H1 (cell line): ENCODE measurements at regions not wholly inside any gene's neighbourhood (a gene's known extent, or its start where the extent isn't known, plus 50 kb on each side); places are given as distances from the start of the nearest gene placed in this dataset.

ENCODE experiments used
- CTCF ChIA-PET: fragments of 300-600 bp; sonication (Branson Sonifier 250); formaldehyde crosslinking; loops from one replicate; lab custom pipeline; 2021; ENCODE audit not compliant: partially characterized antibody; lab: Charles Lee
- POLR2A ChIA-PET: fragments of 300-600 bp; sonication (Branson Sonifier 250); formaldehyde crosslinking; loops from one replicate; lab custom pipeline; 2021; ENCODE audit warnings: inconsistent platforms; ENCODE audit not compliant: partially characterized antibody; lab: Charles Lee
- DNase-seq, 2 experiments: peaks; one replicate each; pipeline versions ENCODE4 v3.0.0 to v3.0.0-alpha.2; 2010 to 2022; ENCODE audit warnings: low spot score in 2 of 2, low read depth in 1 of 2, mixed read lengths in 1 of 2
- FAIRE-seq: peaks from 2 replicates; lab custom pipeline; 2011; peaks lifted over from hg19 to GRCh38; lab: Jason Lieb, UNC
- H2AFZ ChIP-seq: 2 replicates; pipeline ENCODE4 v1.8.1; 2012; ENCODE audit warnings: low read length, inconsistent platforms
- H2AK5ac ChIP-seq: 2 replicates; pipeline ENCODE4 v1.6.1; 2013; ENCODE audit warnings: low read depth, low read length
- H2BK120ac ChIP-seq: replicated peaks from 2 replicates; pipeline ENCODE3; 2013; ENCODE audit warnings: low read depth, low read length, inconsistent platforms
- H2BK12ac ChIP-seq: 2 replicates; pipeline ENCODE4 v1.6.1; 2013; ENCODE audit warnings: low read depth, low read length
- H2BK15ac ChIP-seq: 2 replicates; pipeline ENCODE4 v1.6.1; 2013; ENCODE audit warnings: low read length
- H2BK20ac ChIP-seq: 2 replicates; pipeline ENCODE4 v1.6.1; 2013; ENCODE audit warnings: low read length
- H2BK5ac ChIP-seq: 2 replicates; pipeline ENCODE4 v1.6.1; 2013; ENCODE audit warnings: low read depth, low read length
- H3K14ac ChIP-seq: 2 replicates; pipeline ENCODE4 v1.6.1; 2013; ENCODE audit warnings: inconsistent platforms; ENCODE audit not compliant: insufficient read length
- H3K18ac ChIP-seq: 2 replicates; pipeline ENCODE4 v1.6.1; 2013; ENCODE audit warnings: low read length; ENCODE audit errors: extremely low read depth
- H3K23ac ChIP-seq: 2 replicates; pipeline ENCODE4 v1.6.1; 2013; ENCODE audit warnings: inconsistent platforms; ENCODE audit not compliant: insufficient read length
- H3K23me2 ChIP-seq: 2 replicates; pipeline ENCODE4 v1.6.1; 2013; ENCODE audit warnings: low read depth, low read length
- H3K27ac ChIP-seq: 2 replicates; pipeline ENCODE4 v1.6.1; 2011; ENCODE audit warnings: low read depth, low read length, inconsistent platforms
- H3K27me3 ChIP-seq, 4 experiments: replicated peaks in 1 of 4; 1 replicate in 1 of 4; 2 replicates in 3 of 4; pipeline versions ENCODE4 v1.6.1 to v1.8.1; 2011 to 2013; ENCODE audit warnings: low read length in 3 of 4, mild to moderate bottlenecking in 3 of 4, inconsistent platforms in 2 of 4, mixed read lengths in 2 of 4, moderate library complexity in 1 of 4; ENCODE audit not compliant: control insufficient read depth in 3 of 4, insufficient read depth in 3 of 4; ENCODE audit errors: extremely low read depth in 1 of 4
- H3K36me3 ChIP-seq, 4 experiments: 2 replicates each; pipeline versions ENCODE4 v1.6.1 to v1.8.1; 2011 to 2013; ENCODE audit warnings: mild to moderate bottlenecking in 4 of 4, low read length in 3 of 4, moderate library complexity in 2 of 4, control low read depth in 1 of 4, inconsistent platforms in 1 of 4; ENCODE audit not compliant: insufficient read depth in 4 of 4, control insufficient read depth in 2 of 4
- H3K4ac ChIP-seq: replicated peaks from 2 replicates; pipeline ENCODE3; 2013; ENCODE audit warnings: low read length, low read depth, mixed read lengths, inconsistent platforms; ENCODE audit not compliant: insufficient read length
- H3K4me1 ChIP-seq, 4 experiments: replicated peaks in 1 of 4; 1 replicate in 1 of 4; 2 replicates in 3 of 4; pipeline versions ENCODE4 v1.6.1 to v1.8.1; 2011 to 2013; ENCODE audit warnings: low read length in 3 of 4, inconsistent platforms in 2 of 4, mixed read lengths in 1 of 4; ENCODE audit not compliant: insufficient read depth in 4 of 4, control insufficient read depth in 3 of 4
- H3K4me2 ChIP-seq, 2 experiments: 2 replicates each; pipeline versions ENCODE4 v1.6.1 to v1.8.1; 2011 to 2013; ENCODE audit warnings: low read depth in 2 of 2, low read length in 2 of 2, control low read depth in 1 of 2, inconsistent platforms in 1 of 2, mild to moderate bottlenecking in 1 of 2; ENCODE audit not compliant: insufficient read depth in 1 of 2
- H3K4me3 ChIP-seq, 4 experiments: fragments of 200-600, 300-600 bp in 1 of 4; sonication (generic), shearing (Covaris generic), sonication (Bioruptor Twin) in 1 of 4; 2 replicates each; pipeline versions ENCODE4 v1.5.1 to v1.8.1; 2011 to 2016; ENCODE audit warnings: low read length in 4 of 4, low read depth in 3 of 4, control low read depth in 2 of 4, inconsistent platforms in 2 of 4, mild to moderate bottlenecking in 2 of 4, mixed read lengths in 1 of 4, moderate library complexity in 1 of 4; ENCODE audit not compliant: insufficient read depth in 2 of 4; ENCODE audit errors: extremely low read depth in 1 of 4
- H3K56ac ChIP-seq: replicated peaks from 2 replicates; pipeline ENCODE3; 2013; ENCODE audit warnings: low read depth, mild to moderate bottlenecking, mixed read lengths, low read length, inconsistent platforms; ENCODE audit not compliant: insufficient read length
- H3K79me1 ChIP-seq: 2 replicates; pipeline ENCODE4 v1.6.1; 2013; ENCODE audit warnings: low read depth, low read length, control low read depth
- H3K79me2 ChIP-seq, 2 experiments: 2 replicates each; pipeline versions ENCODE4 v1.6.1 to v1.8.1; 2012 to 2013; ENCODE audit warnings: low read length in 2 of 2, mild to moderate bottlenecking in 2 of 2, inconsistent platforms in 1 of 2; ENCODE audit not compliant: insufficient read depth in 2 of 2, control insufficient read depth in 1 of 2
- H3K9ac ChIP-seq, 4 experiments: replicated peaks in 1 of 4; 1 replicate in 1 of 4; 2 replicates in 3 of 4; pipeline versions ENCODE4 v1.6.1 to v1.8.1; 2011 to 2013; ENCODE audit warnings: low read depth in 3 of 4, low read length in 3 of 4, control low read depth in 2 of 4, mild to moderate bottlenecking in 2 of 4, moderate library complexity in 2 of 4, inconsistent platforms in 1 of 4; ENCODE audit errors: extremely low read depth in 1 of 4
- H3K9me3 ChIP-seq, 2 experiments: 2 replicates each; pipeline versions ENCODE4 v1.6.1 to v1.8.1; 2012 to 2013; ENCODE audit warnings: mild to moderate bottlenecking in 2 of 2, moderate library complexity in 2 of 2, control low read depth in 1 of 2, inconsistent platforms in 1 of 2, low read depth in 1 of 2, low read length in 1 of 2, mixed read lengths in 1 of 2; ENCODE audit not compliant: insufficient read depth in 2 of 2
- H4K20me1 ChIP-seq, 2 experiments: replicated peaks in 1 of 2; 2 replicates each; pipeline versions ENCODE3 to v1.8.1; 2011 to 2013; ENCODE audit warnings: inconsistent platforms in 2 of 2, low read length in 2 of 2, mild to moderate bottlenecking in 1 of 2; ENCODE audit not compliant: insufficient read depth in 2 of 2, control insufficient read depth in 1 of 2
- H4K5ac ChIP-seq: 2 replicates; pipeline ENCODE4 v1.6.1; 2013; ENCODE audit warnings: low read length, low read depth, mixed read lengths, inconsistent platforms; ENCODE audit not compliant: insufficient read length
- H4K8ac ChIP-seq: 2 replicates; pipeline ENCODE4 v1.8.0; 2013; ENCODE audit warnings: mild to moderate bottlenecking, moderate library complexity, low read length, inconsistent platforms; ENCODE audit not compliant: insufficient read depth; ENCODE audit errors: extremely low read depth
- H4K91ac ChIP-seq: replicated peaks from 2 replicates; pipeline ENCODE3; 2013; ENCODE audit warnings: low read length, mixed read lengths, inconsistent platforms; ENCODE audit not compliant: insufficient read length
- CEBPB ChIP-seq: IDR thresholded peaks from 2 replicates; pipeline ENCODE4 v1.6.1; 2012; ENCODE audit warnings: low read depth, low read length
- CREB1 ChIP-seq: IDR thresholded peaks from 2 replicates; pipeline ENCODE4 v1.6.1; 2012; ENCODE audit warnings: inconsistent platforms
- KDM1A ChIP-seq: fragments of 200-600, 300-600 bp; sonication (generic); IDR thresholded peaks from 2 replicates; pipeline ENCODE4 v1.7.1; 2016; ENCODE audit warnings: mild to moderate bottlenecking, low read length, borderline replicate concordance
- MAFK ChIP-seq: IDR thresholded peaks from 2 replicates; pipeline ENCODE4 v1.6.1; 2012; ENCODE audit warnings: low read depth, mild to moderate bottlenecking, improper control_type of control experiment, low read length
- RAD21 ChIP-seq, 2 experiments: IDR thresholded peaks in 1 of 2; conservative IDR thresholded peaks in 1 of 2; 2 replicates each; pipeline ENCODE4 v1.6.1; 2011; ENCODE audit warnings: low read depth in 2 of 2, low read length in 2 of 2, improper control_type of control experiment in 1 of 2, inconsistent platforms in 1 of 2, mild to moderate bottlenecking in 1 of 2, moderate library complexity in 1 of 2
- RBBP5 ChIP-seq: IDR thresholded peaks from 2 replicates; pipeline ENCODE4 v1.7.1; 2012; ENCODE audit warnings: low read depth, mild to moderate bottlenecking, inconsistent platforms, low read length, moderate library complexity, borderline replicate concordance
- SP2 ChIP-seq: IDR thresholded peaks from 2 replicates; pipeline ENCODE4 v1.6.1; 2012; ENCODE audit warnings: mild to moderate bottlenecking, low read length, inconsistent platforms
- SUZ12 ChIP-seq: fragments of 200-600 bp; sonication (generic); IDR thresholded peaks from 2 replicates; pipeline ENCODE4 v1.6.1; 2012; ENCODE audit warnings: mild to moderate bottlenecking, inconsistent platforms, low read length, moderate library complexity, mixed read lengths
- TBP ChIP-seq: IDR thresholded peaks from 2 replicates; pipeline ENCODE4 v1.6.1; 2011; ENCODE audit warnings: low read depth, low read length, improper control_type of control experiment
- WGBS, 2 experiments: shearing (Covaris generic) in 1 of 2; methylation state at CpG; one replicate each; pipeline versions ENCODE4 v1.1.6 to v1.1.7; 2013 to 2015; ENCODE audit warnings: low lambda C conversion rate in 2 of 2, mixed read lengths in 2 of 2, inconsistent platforms in 1 of 2, low coverage in 1 of 2, missing lambda C conversion rate in 1 of 2; ENCODE audit not compliant: insufficient replicate concordance in 2 of 2, insufficient coverage in 1 of 2, insufficient read length in 1 of 2; ENCODE audit errors: extremely low coverage in 1 of 2, missing lambda C conversion rate in 1 of 2; 5-methylcytosine and 5-hydroxymethylcytosine counted together
- TF ChIP-seq, protein P1 (sequence below): IDR thresholded peaks from 2 replicates; pipeline ENCODE4 v1.6.1; 2012; ENCODE audit warnings: inconsistent platforms

DNA sequence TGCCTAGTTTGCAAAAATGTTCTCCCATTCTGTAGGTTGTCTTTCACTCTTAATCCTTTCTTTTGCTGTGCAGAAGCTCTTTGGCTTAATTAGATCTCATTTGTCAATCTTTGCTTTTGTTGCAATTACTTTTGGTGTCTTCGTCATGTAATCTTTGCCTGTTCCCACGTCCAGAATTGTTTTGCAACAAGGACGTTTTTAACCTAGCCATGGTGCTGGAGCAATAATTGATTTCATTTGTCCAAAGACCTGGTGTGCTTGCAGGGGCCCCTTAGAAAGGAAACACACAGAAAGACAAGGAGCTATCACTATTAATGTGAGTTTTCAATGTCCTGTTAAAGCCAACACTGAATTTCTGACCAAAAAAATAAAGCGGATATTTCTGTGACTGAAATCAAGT lies 89.1 kb upstream of the GALNT15 start:
- Histone ChIP-seq H3K27me3 (no peaks in the 10 kb centered on the region), H3K4me3 (no peak overlapping the region), H2BK12ac (no peak overlapping the region), H2AK5ac (no peak overlapping the region), H2AFZ (no peak overlapping the region), H3K4ac (no peak overlapping the region), H3K4me2 (no peak overlapping the region), H3K9me3 (peaks cover 6 to 28% of the 10 kb centered on the region in 2 experiments), H2BK15ac (no peak overlapping the region), H3K79me2 (no peaks in the 10 kb centered on the region), H4K20me1 (no peaks in the 10 kb centered on the region), H3K23ac (no peak overlapping the region), H3K4me1 (no peaks in the 10 kb centered on the region), H2BK120ac (no peak overlapping the region), H4K91ac (no peak overlapping the region), H3K18ac (no peak overlapping the region), H2BK5ac (no peak overlapping the region), H3K9ac (no peak overlapping the region), H2BK20ac (no peak overlapping the region), H3K23me2 (peaks cover 6% of the 10 kb centered on the region; the same call in 1 of the 2 replicates), H4K5ac (no peak overlapping the region), H3K56ac (no peak overlapping the region), H3K36me3 (no peaks in the 10 kb centered on the region), H3K14ac (no peak overlapping the region), H4K8ac (no peak overlapping the region), H3K27ac (no peak overlapping the region), H3K79me1 (no peaks in the 10 kb centered on the region)
- TF ChIP-seq TBP (no peak), RAD21 (IDR thresholded peaks at IDR 0.05 in 1 of 2, conservative IDR thresholded peaks at IDR 0.05 in 1 of 2; ENCODE audit: low read depth in 2 of 2, low read length in 2 of 2) (no peak), CREB1 (no peak), CEBPB (no peak), MAFK (no peak), SUZ12 (no peak), KDM1A (no peak), SP2 (no peak), RBBP5 (no peak)
- TF ChIP-seq, protein P1, sequence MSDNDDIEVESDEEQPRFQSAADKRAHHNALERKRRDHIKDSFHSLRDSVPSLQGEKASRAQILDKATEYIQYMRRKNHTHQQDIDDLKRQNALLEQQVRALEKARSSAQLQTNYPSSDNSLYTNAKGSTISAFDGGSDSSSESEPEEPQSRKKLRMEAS = no peak
- POLR2A ChIA-PET = no interaction called here
- CTCF ChIA-PET = no interaction called here
- DNase-seq (no peak), FAIRE-seq (no peak)
- 66% methylated on average over 4 of the region's 4 CpGs; no CpG with 5 or more reads in 1 of the 2 experiments for WGBS, 2 experiments
